SK-N-SH (cell line): ENCODE measurements at regions not wholly inside any gene's neighbourhood (a gene's known extent, or its start where the extent isn't known, plus 50 kb on each side); places are given as distances from the start of the nearest gene placed in this dataset.

ENCODE experiments used
- CTCF ChIA-PET: fragments of 300-600, 350-600 bp; formaldehyde crosslinking; extraction: SDS; loops from one replicate; lab custom pipeline; 2021; lab: Yijun Ruan, JAX
- POLR2A ChIA-PET: fragments of 350-600 bp; sonication (Branson Sonifier 250); formaldehyde crosslinking; extraction: SDS; loops from one replicate; lab custom pipeline; 2020; ENCODE audit warnings: antibody characterized with exemption, inconsistent platforms; lab: Yijun Ruan, JAX
- DNase-seq: peaks from one replicate; pipeline ENCODE4 v3.0.0; 2012
- H2AFZ ChIP-seq: fragments of 200-600 bp; sonication (generic); 2 replicates; pipeline ENCODE4 v1.8.1; 2016; ENCODE audit warnings: antibody characterized with exemption, mild to moderate bottlenecking, low read depth
- H3F3A ChIP-seq: fragments of 200-600 bp; sonication (generic); replicated peaks from 2 replicates; pipeline ENCODE3; 2016; ENCODE audit warnings: antibody characterized with exemption, mild to moderate bottlenecking; ENCODE audit not compliant: insufficient read depth
- H3K27ac ChIP-seq, 2 experiments: fragments of 200-500 bp in 1 of 2; fragments of 200-600 bp in 1 of 2; sonication (Bioruptor generic) in 1 of 2; sonication (generic), shearing (Covaris generic) in 1 of 2; 2 replicates each; pipeline versions ENCODE4 v1.5.1 to v1.6.1; 2014 to 2016; ENCODE audit warnings: low read depth in 2 of 2, inconsistent platforms in 1 of 2, low read length in 1 of 2, mild to moderate bottlenecking in 1 of 2, mixed read lengths in 1 of 2
- H3K27me3 ChIP-seq: fragments of 200-600 bp; sonication (generic), shearing (Covaris generic); 2 replicates; pipeline ENCODE4 v1.6.1; 2016; ENCODE audit warnings: mixed run types; ENCODE audit not compliant: insufficient read depth
- H3K36me3 ChIP-seq, 2 experiments: fragments of 200-500 bp in 1 of 2; fragments of 200-600 bp in 1 of 2; sonication (Bioruptor generic) in 1 of 2; sonication (generic) in 1 of 2; replicated peaks in 1 of 2; 2 replicates each; pipeline versions ENCODE3 to v1.5.1; 2014 to 2016; ENCODE audit warnings: low read length in 1 of 2, mild to moderate bottlenecking in 1 of 2; ENCODE audit not compliant: insufficient read depth in 2 of 2, control insufficient read depth in 1 of 2
- H3K4me1 ChIP-seq, 2 experiments: fragments of 200-500 bp in 1 of 2; fragments of 200-600 bp in 1 of 2; sonication (Bioruptor generic) in 1 of 2; sonication (generic), shearing (Covaris generic) in 1 of 2; 2 replicates each; pipeline versions ENCODE4 v1.5.1 to v1.6.1; 2014 to 2016; ENCODE audit warnings: low read depth in 1 of 2, low read length in 1 of 2, mixed run types in 1 of 2; ENCODE audit not compliant: insufficient read depth in 2 of 2, control insufficient read depth in 1 of 2
- H3K4me2 ChIP-seq: fragments of 200-600 bp; sonication (generic), shearing (Covaris generic); 2 replicates; pipeline ENCODE4 v1.6.1; 2017; ENCODE audit warnings: mixed run types
- H3K4me3 ChIP-seq, 2 experiments: fragments of 200-500 bp in 1 of 2; fragments of 200-600 bp in 1 of 2; sonication (Bioruptor generic) in 1 of 2; sonication (generic), shearing (Covaris generic) in 1 of 2; 2 replicates each; pipeline versions ENCODE4 v1.5.1 to v1.8.1; 2014 to 2016; ENCODE audit warnings: low read depth in 2 of 2, inconsistent platforms in 1 of 2, low read length in 1 of 2, mild to moderate bottlenecking in 1 of 2, mixed read lengths in 1 of 2, moderate library complexity in 1 of 2
- H3K79me2 ChIP-seq: fragments of 200-600 bp; sonication (generic); 2 replicates; pipeline ENCODE4 v1.8.1; 2017; ENCODE audit warnings: mild to moderate bottlenecking; ENCODE audit not compliant: insufficient read depth
- H3K9ac ChIP-seq: fragments of 200-600 bp; sonication (generic); 2 replicates; pipeline ENCODE4 v1.6.1; 2017; ENCODE audit warnings: mixed run types
- H3K9me2 ChIP-seq: fragments of 200-600 bp; sonication (generic); 2 replicates; pipeline ENCODE4 v1.6.1; 2017; ENCODE audit warnings: mixed run types
- H3K9me3 ChIP-seq: fragments of 200-600 bp; sonication (generic); 2 replicates; pipeline ENCODE4 v1.6.1; 2017; ENCODE audit warnings: mixed run types, mild to moderate bottlenecking, moderate library complexity
- H4K20me1 ChIP-seq: fragments of 200-600 bp; sonication (generic); 2 replicates; pipeline ENCODE4 v1.6.1; 2017; ENCODE audit warnings: mild to moderate bottlenecking, mixed run types; ENCODE audit not compliant: insufficient read depth
- CHD2 ChIP-seq: fragments of 150-350 bp; IDR thresholded peaks from 2 replicates; pipeline ENCODE4 v1.6.1; 2018; ENCODE audit warnings: low read length; ENCODE audit not compliant: partially characterized antibody
- CTCF ChIP-seq: fragments of 200-600 bp; sonication (generic); IDR thresholded peaks from 2 replicates; pipeline ENCODE4 v1.6.1; 2017; ENCODE audit warnings: antibody characterized with exemption, mild to moderate bottlenecking, moderate library complexity
- EP300 ChIP-seq, 2 experiments: IDR thresholded peaks; 2 replicates each; pipeline versions ENCODE4 v1.4.0 to v1.6.1; 2012; ENCODE audit warnings: borderline replicate concordance in 1 of 2, low read depth in 1 of 2, low read length in 1 of 2
- EZH2phosphoT487 ChIP-seq: fragments of 200-600 bp; sonication (generic); IDR thresholded peaks from 2 replicates; pipeline ENCODE4 v1.6.1; 2017; ENCODE audit warnings: low read depth, mixed run types, mild to moderate bottlenecking, antibody characterized with exemption, moderate library complexity, borderline replicate concordance
- FOXJ3 ChIP-seq: sonication (generic); formaldehyde crosslinking; IDR thresholded peaks from 2 replicates; pipeline ENCODE4 v1.5.1; 2020; ENCODE audit warnings: mild to moderate bottlenecking, missing genetic modification reagents
- GABPA ChIP-seq: IDR thresholded peaks from 2 replicates; pipeline ENCODE4 v1.4.0; 2012; ENCODE audit warnings: low read depth, mild to moderate bottlenecking
- JUND ChIP-seq: IDR thresholded peaks from 2 replicates; pipeline ENCODE4 v1.4.0; 2012
- MAX ChIP-seq: IDR thresholded peaks from 2 replicates; pipeline ENCODE4 v1.4.0; 2012; ENCODE audit warnings: low read depth
- MEF2A ChIP-seq: IDR thresholded peaks from 2 replicates; pipeline ENCODE4 v1.4.0; 2012; ENCODE audit warnings: low read depth, borderline replicate concordance
- MXI1 ChIP-seq: IDR thresholded peaks from 2 replicates; pipeline ENCODE4 v1.6.1; 2012; ENCODE audit warnings: mild to moderate bottlenecking, low read depth, low read length, improper control_type of control experiment
- NFIC ChIP-seq: IDR thresholded peaks from 2 replicates; pipeline ENCODE4 v1.4.0; 2012; ENCODE audit warnings: borderline replicate concordance
- NRF1 ChIP-seq: IDR thresholded peaks from 2 replicates; pipeline ENCODE4 v1.6.1; 2012; ENCODE audit warnings: low read depth, mild to moderate bottlenecking, low read length
- PBX3 ChIP-seq: IDR thresholded peaks from 2 replicates; pipeline ENCODE4; 2012
- POLR2AphosphoS5 ChIP-seq: IDR thresholded peaks from 2 replicates; pipeline ENCODE4 v1.6.1; 2012; ENCODE audit warnings: low read depth, low read length
- RAD21 ChIP-seq: IDR thresholded peaks from 2 replicates; pipeline ENCODE4 v1.6.1; 2012; ENCODE audit warnings: mild to moderate bottlenecking, low read length
- RFX5 ChIP-seq: IDR thresholded peaks from 2 replicates; pipeline ENCODE4 v1.6.1; 2012; ENCODE audit warnings: mild to moderate bottlenecking, improper control_type of control experiment, low read length
- RXRA ChIP-seq: IDR thresholded peaks from 2 replicates; pipeline ENCODE4 v1.4.0; 2012; ENCODE audit warnings: low read depth, mild to moderate bottlenecking, borderline replicate concordance
- SIN3A ChIP-seq: IDR thresholded peaks from 2 replicates; pipeline ENCODE4 v1.6.1; 2012; ENCODE audit warnings: low read depth, mild to moderate bottlenecking, low read length, moderate library complexity, borderline replicate concordance
- SMC3 ChIP-seq: IDR thresholded peaks from 2 replicates; pipeline ENCODE4 v1.6.1; 2012; ENCODE audit warnings: low read depth, low read length, improper control_type of control experiment
- TAF1 ChIP-seq: IDR thresholded peaks from 2 replicates; pipeline ENCODE4 v1.6.1; 2012; ENCODE audit warnings: low read depth, mild to moderate bottlenecking, low read length, moderate library complexity, borderline replicate concordance
- TCF12 ChIP-seq: IDR thresholded peaks from 2 replicates; pipeline ENCODE4 v1.4.0; 2012
- TEAD4 ChIP-seq: IDR thresholded peaks from 2 replicates; pipeline ENCODE4 v1.4.0; 2012; ENCODE audit warnings: mild to moderate bottlenecking, borderline replicate concordance; ENCODE audit not compliant: insufficient read depth
- YY1 ChIP-seq: IDR thresholded peaks from 2 replicates; pipeline ENCODE4 v1.4.0; 2012; ENCODE audit warnings: low read depth, mild to moderate bottlenecking
- WGBS: methylation state at CpG from one replicate; pipeline ENCODE4 v1.1.6; 2017; ENCODE audit warnings: low lambda C conversion rate; 5-methylcytosine and 5-hydroxymethylcytosine counted together

- H3K4me1 ChIP-seq = peaks cover 0 to 4% of the 10 kb centered on the region in 2 experiments; a peak in 1 of 4 replicates
- no peak overlapping the region for H3K9ac ChIP-seq
- no peak for TF ChIP-seq FOXJ3 (CRISPR knock-in tag)
- no peak for TF ChIP-seq EP300 (IDR thresholded peaks at IDR 0.05; ENCODE audit: borderline replicate concordance in 1 of 2, low read depth in 1 of 2, low read length in 1 of 2)
- TF ChIP-seq JUND = no peak
- no peak for TF ChIP-seq SMC3
- TF ChIP-seq MEF2A = no peak
- no peak for TF ChIP-seq YY1
- no peak for TF ChIP-seq NFIC
- TF ChIP-seq GABPA = no peak
- no peak for TF ChIP-seq POLR2AphosphoS5
- TF ChIP-seq EZH2phosphoT487 = no peak
- no peak for TF ChIP-seq MXI1
- TF ChIP-seq RXRA = no peak
- TF ChIP-seq CHD2 = no peak
- H3K9me2 ChIP-seq = no peaks in the 10 kb centered on the region
- no peaks in the 10 kb centered on the region for H4K20me1 ChIP-seq
- CTCF ChIA-PET = no interaction called here
- H3K79me2 ChIP-seq = no peaks in the 10 kb centered on the region
- POLR2A ChIA-PET = no interaction called here
- no peaks in the 10 kb centered on the region for H3K27me3 ChIP-seq
- no peak overlapping the region for H2AFZ ChIP-seq
- 52% methylated on average over 8 of the region's 8 CpGs for WGBS
- no peak overlapping the region for H3K4me3 ChIP-seq
- no peaks in the 10 kb centered on the region for H3K9me3 ChIP-seq
- no peak for DNase-seq
- H3K27ac ChIP-seq = no peak overlapping the region
- H3K36me3 ChIP-seq = no peaks in the 10 kb centered on the region
- no peak overlapping the region for H3K4me2 ChIP-seq
- H3F3A ChIP-seq = no peaks in the 10 kb centered on the region
These were observed 167.1 kb upstream of the MYCN start for GRCh38 chr2:15773204-15773603.

GRCh38 chr2:15773846-15774245 is 166.5 kb upstream of the MYCN start:
- no peak for DNase-seq
- H3K27ac ChIP-seq = no peak overlapping the region
- no peaks in the 10 kb centered on the region for H3F3A ChIP-seq
- no peaks in the 10 kb centered on the region for H3K27me3 ChIP-seq
- no peak overlapping the region for H3K4me3 ChIP-seq
- H3K4me1 ChIP-seq = peaks cover 0 to 3% of the 10 kb centered on the region in 2 experiments; a peak in 1 of 4 replicates
- H3K9me3 ChIP-seq = no peaks in the 10 kb centered on the region
- H3K4me2 ChIP-seq = no peak overlapping the region
- 21% methylated on average over 5 of the region's 5 CpGs for WGBS
- no peaks in the 10 kb centered on the region for H3K9me2 ChIP-seq
- H4K20me1 ChIP-seq = no peaks in the 10 kb centered on the region
- ChIA-PET POLR2A (no interaction called here), CTCF (no interaction called here)
- H2AFZ ChIP-seq = no peak overlapping the region
- no peak overlapping the region for H3K9ac ChIP-seq
- no peaks in the 10 kb centered on the region for H3K79me2 ChIP-seq
- no peak for TF ChIP-seq POLR2AphosphoS5
- no peak for TF ChIP-seq RAD21
- no peak for TF ChIP-seq EP300 (IDR thresholded peaks at IDR 0.05; ENCODE audit: borderline replicate concordance in 1 of 2, low read depth in 1 of 2, low read length in 1 of 2)
- TF ChIP-seq NFIC = no peak
- no peak for TF ChIP-seq SIN3A
- TF ChIP-seq TEAD4 = no peak
- TF ChIP-seq TCF12 = no peak
- TF ChIP-seq MEF2A = no peak
- TF ChIP-seq TAF1 = no peak
- no peak for TF ChIP-seq RFX5
- TF ChIP-seq NRF1 = no peak
- TF ChIP-seq CTCF = no peak
- TF ChIP-seq SMC3 = no peak
- TF ChIP-seq GABPA = no peak
- no peak for TF ChIP-seq PBX3
- no peak for TF ChIP-seq MXI1
- TF ChIP-seq MAX = no peak
- H3K36me3 ChIP-seq = no peaks in the 10 kb centered on the region
